Fibroblast of skin of left biceps (primary cell): ENCODE measurements at regions not wholly inside any gene's neighbourhood (a gene's known extent, or its start where the extent isn't known, plus 50 kb on each side); places are given as distances from the start of the nearest gene placed in this dataset.
"Not testable (repeated sequence)": the region's sequence is repeated elsewhere in the genome, so short reads cannot be mapped to it uniquely, and the experiment has no call there.

ENCODE experiments used
- DNase-seq, 2 experiments: peaks; one replicate each; pipeline ENCODE4 v3.0.0-alpha.2; 2013; ENCODE audit warnings: low read depth in 2 of 2

- DNase-seq = no peak
Measured at GRCh38 chr13:111620166-111620565, 299.7 kb downstream of the TEX29 start.

DNA sequence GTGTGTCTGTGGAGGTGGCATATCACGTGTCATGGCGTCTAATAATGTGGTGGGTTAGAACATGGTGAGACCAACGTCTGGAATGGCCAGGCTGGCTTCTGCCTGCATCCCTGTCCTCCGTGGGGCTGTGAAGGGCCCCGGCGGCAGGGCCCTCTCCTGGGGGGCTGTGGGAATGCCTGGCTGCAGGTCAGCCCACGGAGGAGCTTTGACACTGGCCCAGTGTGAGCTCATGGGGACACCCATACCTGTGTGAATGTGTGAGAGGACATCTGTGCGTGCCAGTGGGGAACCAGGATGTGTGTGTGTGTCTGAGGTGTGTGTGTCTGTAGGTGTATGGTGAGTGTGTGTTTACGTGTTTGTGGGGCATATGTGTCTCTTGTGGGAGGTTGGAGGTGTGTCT lies 300.1 kb downstream of the TEX29 start:
- DNase-seq = no peak

DNA sequence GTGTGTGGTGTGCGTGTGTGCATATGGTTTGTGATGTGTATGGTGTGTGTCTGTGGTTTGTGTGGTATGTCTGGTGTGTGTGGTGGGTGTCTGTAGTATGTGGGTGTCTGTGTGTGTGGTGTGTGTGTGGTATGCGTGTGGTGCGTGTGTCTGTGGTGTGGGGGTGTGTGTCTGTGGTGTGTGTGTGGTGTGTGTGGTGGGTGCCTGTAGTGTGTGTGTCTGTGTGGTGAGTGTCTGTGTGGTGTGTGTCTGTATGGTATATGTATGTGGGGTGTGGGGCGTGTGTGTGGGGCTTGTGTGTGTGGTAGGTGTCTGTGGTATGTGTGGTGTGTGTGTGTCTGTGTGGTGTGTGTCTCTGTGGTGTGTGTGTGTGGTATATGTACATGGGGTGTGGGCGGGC lies 300.7 kb downstream of the TEX29 start:
- DNase-seq = no peak

GRCh38 chr13:111622051-111622531 lies 301.6 kb downstream of the TEX29 start:
- no peak for DNase-seq

DNA sequence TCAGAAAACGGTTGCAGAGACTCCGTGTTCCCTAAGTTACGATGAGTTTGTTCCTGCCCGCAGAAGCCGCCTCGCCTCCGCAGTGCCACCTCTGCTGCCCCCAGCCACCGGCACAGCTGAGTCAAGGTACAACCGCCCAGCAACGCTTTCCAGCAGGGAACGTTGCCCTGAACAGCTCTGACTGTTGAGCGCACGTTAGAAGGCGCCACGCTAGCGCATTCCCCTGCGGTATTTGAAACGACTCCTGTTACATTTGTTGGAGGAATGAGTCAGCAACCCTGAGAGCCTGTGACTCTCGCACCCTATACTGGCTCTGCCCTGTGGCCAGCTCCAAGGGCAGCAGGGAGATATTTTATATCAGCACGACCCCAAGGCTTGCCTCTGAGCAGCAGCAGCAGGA lies 302.8 kb downstream of the TEX29 start:
- DNase-seq = no peak

DNA sequence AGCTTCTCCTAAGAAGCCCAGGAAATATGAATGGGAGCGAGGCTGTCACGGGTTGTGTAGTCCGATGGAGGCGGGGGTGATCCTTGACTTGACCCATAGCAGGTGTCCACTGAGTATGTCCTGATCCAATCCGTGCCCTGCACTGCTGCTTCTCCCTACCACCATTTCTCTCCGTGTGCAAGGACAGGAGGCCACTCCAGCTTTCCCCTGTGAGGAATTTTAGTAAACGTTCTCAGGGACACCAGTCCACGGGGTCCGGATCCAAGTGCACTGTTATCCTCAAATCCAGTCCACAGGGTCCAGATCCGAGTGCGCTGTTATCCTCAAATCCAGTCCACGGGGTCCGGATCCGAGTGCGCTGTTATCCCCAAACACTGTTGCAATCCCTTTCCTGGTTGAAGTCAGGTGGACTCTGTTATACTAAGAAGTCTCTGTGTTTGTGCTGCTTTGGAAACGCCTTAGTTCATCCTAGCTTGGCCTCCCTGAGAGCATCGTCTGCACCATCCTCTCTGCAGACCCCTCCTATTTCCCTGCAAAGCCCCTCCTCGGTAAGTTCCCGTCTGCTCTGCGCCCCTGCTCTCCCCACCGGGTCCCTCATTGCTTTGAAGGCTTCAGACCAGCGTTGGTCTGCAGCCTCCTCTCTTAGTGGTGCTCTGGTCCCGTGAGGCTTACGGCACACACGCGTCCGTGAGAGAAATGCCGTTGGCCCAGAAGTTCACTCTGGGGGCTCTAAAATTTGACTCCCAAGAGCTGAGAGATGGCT lies 303.5 kb downstream of the TEX29 start:
- DNase-seq = no peak

DNA sequence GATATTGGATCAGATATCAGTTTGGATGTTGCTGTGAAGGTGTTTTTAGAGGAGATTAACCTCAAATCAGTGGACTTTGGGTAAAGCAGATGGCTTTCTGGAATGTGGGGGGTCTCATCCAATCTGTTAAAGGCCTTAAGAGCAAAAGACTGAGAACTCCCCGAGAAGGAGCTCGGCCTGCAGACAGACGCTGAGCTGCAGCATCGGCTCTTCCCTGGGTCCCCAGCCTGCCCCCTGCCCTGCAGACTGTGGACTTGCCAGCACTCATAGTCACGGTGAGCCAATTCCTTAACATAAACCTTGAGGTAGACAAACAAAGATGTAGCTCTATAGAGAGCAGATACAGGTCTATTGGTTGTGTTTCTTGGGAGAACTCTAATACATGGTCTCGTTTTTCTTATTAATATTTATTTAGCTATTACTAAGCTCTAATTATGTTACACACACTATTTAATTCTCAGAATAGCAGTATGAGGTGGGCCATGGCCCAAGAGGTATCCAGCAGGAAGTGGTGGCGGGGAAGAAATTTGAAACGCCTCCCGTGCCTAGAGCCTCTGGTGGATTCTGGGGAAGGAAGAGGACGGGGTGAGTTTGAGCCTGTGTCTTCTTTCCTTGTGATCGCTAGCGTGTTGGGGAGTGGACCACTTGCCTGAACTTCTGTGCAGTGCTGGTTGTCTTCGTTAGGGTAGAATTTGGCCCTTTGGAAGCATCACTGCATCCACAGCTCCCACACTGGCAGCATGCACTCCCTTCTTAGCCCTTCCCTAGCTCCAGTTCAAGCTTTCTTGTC lies 305.3 kb downstream of the TEX29 start:
- no peak for DNase-seq

DNA sequence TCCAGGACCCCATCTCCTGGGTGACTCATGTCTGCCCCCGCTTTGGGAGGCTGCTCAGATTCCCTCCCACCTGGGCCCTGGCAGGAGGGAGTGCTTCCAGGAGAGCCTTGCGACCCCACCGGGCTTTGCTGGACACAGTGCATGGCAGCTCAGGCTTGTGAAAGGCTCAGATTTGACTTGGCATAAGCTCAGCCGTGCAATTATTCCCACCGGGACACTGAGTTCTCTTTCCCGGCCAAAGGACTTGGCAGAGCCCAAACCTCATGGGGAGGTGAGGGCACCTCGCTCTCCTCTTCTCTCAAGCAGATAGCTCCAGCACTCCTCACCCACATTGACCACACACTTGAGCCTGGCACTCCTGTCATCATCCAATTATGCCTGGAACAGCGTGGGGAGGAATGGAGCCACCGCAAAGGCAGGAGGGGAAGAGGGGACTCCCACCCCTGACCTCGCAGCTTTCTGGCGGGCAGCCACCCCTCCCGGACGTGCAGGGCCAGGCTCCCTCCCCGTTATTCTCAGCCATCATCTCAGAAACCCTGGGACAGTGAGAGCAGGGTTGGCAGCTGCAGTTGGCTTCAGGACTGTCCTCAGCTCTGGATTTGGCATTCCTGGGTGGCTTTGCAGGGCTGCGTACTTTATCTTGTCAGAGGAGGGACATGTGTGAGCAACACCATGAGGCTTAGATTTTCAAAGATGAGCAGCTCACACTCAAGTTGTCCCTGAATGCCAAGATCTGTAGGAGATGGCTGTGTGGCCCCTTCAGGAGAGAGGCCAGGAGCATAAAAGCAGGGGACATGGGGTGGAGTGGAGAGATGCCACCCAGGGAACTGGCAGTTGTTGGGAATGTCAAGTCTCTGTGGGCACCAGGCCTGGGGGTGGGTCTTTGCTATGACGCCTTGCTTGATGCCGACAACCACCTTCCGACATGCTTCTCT lies 306.2 kb downstream of the TEX29 start:
- no peak for DNase-seq

DNA sequence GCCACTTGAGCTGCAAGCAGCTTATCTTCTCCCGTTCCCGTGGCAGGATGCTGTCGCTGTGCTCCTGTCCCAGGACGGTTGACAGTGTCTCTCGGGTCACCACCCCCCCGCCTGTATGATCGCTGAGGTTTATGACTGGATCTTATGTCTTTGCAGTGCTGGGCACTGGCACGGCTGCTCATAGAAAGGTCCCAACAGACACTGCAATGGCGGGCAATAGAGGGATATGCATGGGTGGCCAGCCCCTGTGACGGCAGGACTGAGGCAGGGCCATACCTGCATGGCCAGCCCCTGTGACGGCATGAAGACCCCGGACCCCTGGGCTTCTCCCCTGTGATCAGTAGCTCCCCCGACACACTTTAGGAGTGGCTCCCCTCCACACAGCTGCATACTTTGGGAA lies 307.2 kb downstream of the TEX29 start:
- no peak for DNase-seq

DNA sequence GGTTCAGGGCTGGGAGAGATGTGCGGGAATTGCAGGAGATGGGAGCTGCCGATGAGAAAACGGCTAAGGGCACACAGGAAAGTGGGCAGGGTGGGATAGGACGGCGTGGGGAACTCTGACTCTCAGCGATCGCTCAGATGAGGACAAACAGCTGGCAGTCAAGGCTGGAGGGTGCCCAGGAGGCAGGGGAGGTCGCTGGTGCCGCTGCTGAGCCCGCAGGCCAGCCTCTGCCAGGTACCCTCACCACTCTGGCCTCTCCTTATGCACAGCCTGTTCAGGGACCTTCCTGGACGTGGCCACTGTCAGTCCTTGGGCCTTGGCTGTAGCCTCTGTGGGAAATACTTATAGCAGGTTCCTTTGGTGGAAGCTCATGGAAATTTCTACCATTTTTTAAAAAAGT lies 308.6 kb downstream of the TEX29 start:
- DNase-seq = no peak

- DNase-seq = no peak
Measured at GRCh38 chr13:111629457-111629856, 309.0 kb downstream of the TEX29 start.

GRCh38 chr13:111629926-111630325 lies 309.5 kb downstream of the TEX29 start:
- DNase-seq = no peak

- no peak for DNase-seq
Measured at GRCh38 chr13:111630406-111630805, 310.0 kb downstream of the TEX29 start.

DNA sequence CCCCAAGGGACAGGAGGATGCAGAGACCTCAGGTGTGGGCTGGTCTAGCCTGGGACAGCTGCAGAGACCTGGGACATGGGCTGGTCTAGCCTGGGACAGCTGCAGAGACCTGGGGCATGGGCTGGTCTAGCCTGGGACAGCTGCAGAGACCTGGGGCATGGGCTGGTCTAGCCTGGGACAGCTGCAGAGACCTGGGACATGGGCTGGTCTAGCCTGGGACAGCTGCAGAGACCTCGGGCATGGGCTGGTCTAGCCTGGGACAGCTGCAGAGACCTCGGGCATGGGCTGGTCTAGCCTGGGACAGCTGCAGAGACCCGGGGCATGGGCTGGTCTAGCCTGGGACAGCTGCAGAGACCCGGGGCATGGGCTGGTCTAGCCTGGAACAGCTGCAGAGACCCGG lies 310.8 kb downstream of the TEX29 start:
- DNase-seq = not testable (repeated sequence)

- DNase-seq = no peak
Measured at GRCh38 chr13:111632906-111633305, 312.5 kb downstream of the TEX29 start.

- DNase-seq = no peak
Measured at GRCh38 chr13:111633401-111633800, 313.0 kb downstream of the TEX29 start.

DNA sequence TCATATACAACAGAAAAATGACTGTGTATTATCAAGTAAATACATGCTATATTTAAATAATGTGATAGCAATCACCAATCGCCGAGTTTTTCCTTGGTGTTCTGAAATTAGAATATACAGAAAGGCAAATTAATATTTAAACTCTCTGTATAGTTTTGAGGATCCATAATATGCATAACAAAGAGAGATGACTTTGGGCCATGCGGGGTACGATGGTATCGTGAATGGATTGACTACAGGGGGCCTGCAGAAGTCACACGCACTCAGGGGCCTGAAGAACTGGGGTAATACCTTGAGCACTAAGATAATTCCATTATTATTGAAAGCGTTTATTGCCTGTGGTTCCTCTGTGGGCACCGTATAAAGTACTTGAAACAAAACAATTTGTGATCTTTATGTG lies 314.0 kb downstream of the TEX29 start:
- no peak for DNase-seq

- DNase-seq = no peak
Measured at GRCh38 chr13:111636271-111636670, 315.8 kb downstream of the TEX29 start.

DNA sequence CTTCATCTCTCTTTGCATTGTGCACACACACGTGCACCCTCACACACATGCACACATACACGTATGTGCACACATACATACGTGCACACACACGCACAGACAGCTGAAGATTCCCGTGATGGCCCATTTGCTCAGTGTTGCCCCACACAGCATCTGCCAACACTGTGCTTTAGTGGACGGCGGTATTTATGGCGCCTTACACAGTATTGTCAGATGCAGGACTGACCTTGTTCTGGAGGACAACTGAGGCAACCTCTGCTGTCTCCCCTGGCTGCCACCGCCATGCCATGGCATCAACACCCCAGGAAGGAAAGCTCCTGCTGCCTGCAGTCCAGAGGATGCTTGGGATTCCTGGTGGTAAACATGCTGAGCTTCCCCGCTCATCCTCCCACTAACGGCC lies 316.4 kb downstream of the TEX29 start:
- no peak for DNase-seq

- DNase-seq = no peak
Measured at GRCh38 chr13:111637365-111637764, 316.9 kb downstream of the TEX29 start.

- DNase-seq = no peak
Measured at GRCh38 chr13:111638233-111638632, 317.8 kb downstream of the TEX29 start.

- DNase-seq = no peak
Measured at GRCh38 chr13:111639196-111639705, 318.8 kb downstream of the TEX29 start.
